ENCODE measurements at regions not wholly inside any gene's neighbourhood (a gene's known extent, or its start where the extent isn't known, plus 50 kb on each side); places are given as distances from the start of the nearest gene placed in this dataset.

DNA sequence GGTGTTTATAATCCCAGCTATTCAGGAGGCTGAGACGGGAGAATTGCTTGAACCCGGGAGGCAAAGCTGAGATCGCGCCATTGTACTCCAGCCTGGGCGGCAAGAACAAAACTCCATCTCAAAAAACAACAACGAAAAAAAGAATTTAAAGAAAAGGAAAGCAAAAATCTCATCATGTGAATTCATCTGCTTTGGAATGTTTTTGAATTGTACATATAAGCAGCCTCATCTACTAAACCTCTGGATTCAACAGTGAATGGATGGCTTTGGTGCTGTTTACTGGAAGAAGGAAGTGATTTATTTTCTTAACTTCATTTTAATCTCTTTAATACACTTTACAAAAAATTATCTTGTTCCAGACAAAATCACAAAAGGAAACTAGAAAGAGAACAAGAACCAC, 51.8 kb upstream of the PNRC1 start:
- H3K4me1 Mint-ChIP-seq, result peaks cover 0 to 2% (median 0%) of the 10 kb centered on the region in 3 donors
- H3K9me3 Mint-ChIP-seq, result no peaks in the 10 kb centered on the region
- H3K4me3 Mint-ChIP-seq, result no peak overlapping the region
- H3K27me3 Mint-ChIP-seq, result no peaks in the 10 kb centered on the region
- no peak overlapping the region for H3K27ac Mint-ChIP-seq
- peaks cover 2% of the 10 kb centered on the region for H3K36me3 Mint-ChIP-seq

GRCh38 chr6:89027756-89028155, 52.8 kb upstream of the PNRC1 start:
- Mint-ChIP-seq H3K27ac (no peak overlapping the region), H3K36me3 (peaks cover 3% of the 10 kb centered on the region), H3K9me3 (no peaks in the 10 kb centered on the region), H3K4me1 (peaks cover 0 to 2% (median 0%) of the 10 kb centered on the region in 3 donors), H3K27me3 (no peaks in the 10 kb centered on the region), H3K4me3 (no peak overlapping the region)

DNA sequence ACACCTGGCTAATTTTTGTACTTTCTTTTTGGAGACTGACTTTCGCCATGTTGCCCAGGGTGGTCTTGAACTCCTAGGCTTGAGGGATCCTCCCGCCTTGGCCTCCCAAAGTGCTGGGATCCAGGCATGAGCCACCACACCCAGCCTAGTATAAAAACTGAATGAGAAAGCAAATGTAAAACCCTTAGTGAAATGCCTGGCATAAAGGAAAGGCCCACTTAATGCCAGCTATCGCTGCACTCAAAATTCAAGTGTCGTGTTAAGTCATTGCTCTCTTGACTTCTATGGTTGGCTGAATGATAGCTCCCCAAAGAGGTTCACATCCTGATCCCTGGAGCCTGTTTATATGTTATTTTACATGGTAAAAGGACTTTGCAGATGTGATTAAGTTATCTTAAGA, 54.4 kb upstream of the PNRC1 start:
- H3K27me3 Mint-ChIP-seq, result no peaks in the 10 kb centered on the region
- H3K36me3 Mint-ChIP-seq, result peaks cover 3% of the 10 kb centered on the region
- no peak overlapping the region for H3K4me3 Mint-ChIP-seq
- H3K4me1 Mint-ChIP-seq, result no peaks in the 10 kb centered on the region
- H3K27ac Mint-ChIP-seq, result no peak overlapping the region
- no peaks in the 10 kb centered on the region for H3K9me3 Mint-ChIP-seq

- no peak overlapping the region for H3K4me3 Mint-ChIP-seq
- H3K27ac Mint-ChIP-seq, result no peak overlapping the region
- no peaks in the 10 kb centered on the region for H3K4me1 Mint-ChIP-seq
- no peaks in the 10 kb centered on the region for H3K9me3 Mint-ChIP-seq
- no peaks in the 10 kb centered on the region for H3K27me3 Mint-ChIP-seq
- peaks cover 3% of the 10 kb centered on the region for H3K36me3 Mint-ChIP-seq
Observed at GRCh38 chr6:89025633-89026032, 54.9 kb upstream of the PNRC1 start.

DNA sequence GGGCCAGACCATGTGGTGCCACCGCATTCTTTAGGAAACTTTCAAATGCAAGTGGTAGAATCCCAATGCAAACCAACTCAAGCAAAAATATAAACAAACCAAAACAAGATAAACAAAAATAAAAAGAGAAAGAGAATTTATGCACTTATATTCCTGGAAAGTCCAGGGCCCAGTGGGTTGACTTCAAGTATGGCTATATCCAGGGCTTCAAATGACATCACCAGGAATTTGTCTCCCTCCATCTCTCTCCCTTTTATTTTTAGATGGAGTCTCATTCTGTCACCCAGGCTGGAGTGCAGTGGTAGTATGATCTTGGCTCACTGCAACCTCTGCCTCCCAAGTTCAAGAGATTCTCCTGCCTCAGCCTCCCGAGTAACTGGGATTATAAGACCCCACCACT, 56.1 kb upstream of the PNRC1 start:
- Mint-ChIP-seq H3K27ac (no peak overlapping the region), H3K9me3 (no peaks in the 10 kb centered on the region), H3K4me3 (no peak overlapping the region), H3K36me3 (peaks cover 3% of the 10 kb centered on the region), H3K27me3 (no peaks in the 10 kb centered on the region), H3K4me1 (no peaks in the 10 kb centered on the region)

DNA sequence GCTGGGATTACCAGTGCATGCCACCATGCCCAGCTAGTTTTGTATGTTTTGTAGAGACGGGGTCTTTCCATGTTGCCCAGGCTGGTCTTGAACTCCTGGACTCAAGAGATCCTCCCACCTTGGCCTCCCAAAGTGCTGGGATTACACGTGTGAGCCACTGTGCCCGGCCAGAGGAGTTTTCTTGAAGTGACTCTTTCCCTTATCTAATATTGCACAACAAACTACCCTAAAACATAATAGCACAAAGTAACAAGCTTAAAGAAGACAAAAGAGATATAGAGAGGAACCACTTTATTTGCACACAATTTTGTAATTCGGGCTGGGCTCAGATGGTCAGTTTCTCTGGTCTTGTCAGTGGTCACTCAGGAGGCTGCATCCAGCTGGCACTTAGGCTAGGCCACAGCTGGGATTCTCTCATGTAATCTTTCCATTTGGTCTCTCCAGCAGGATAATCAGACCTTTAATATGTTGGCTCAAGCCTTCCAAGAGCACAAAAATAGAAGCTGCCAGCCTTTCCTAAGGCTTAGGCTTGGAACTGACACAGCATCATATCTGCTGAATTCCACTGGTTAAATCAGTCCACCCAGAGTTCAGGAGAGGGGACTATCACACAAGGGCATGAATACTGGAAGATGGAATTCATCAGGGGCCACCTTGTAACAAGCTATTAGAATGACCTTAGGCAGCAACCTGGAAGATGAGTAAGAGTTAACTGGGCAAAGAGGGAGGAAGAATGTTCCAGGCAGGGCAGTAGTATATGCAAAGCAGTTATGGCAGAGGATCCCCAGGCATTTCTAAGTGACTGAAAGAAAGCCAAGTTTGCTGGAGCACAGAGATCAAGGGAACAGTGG, 56.7 kb upstream of the PNRC1 start:
- Mint-ChIP-seq H3K4me3 (no peak overlapping the region), H3K4me1 (no peaks in the 10 kb centered on the region), H3K27ac (peak overlapping the region in 1 of 3 donors; percentile 44), H3K36me3 (peaks cover 3% of the 10 kb centered on the region), H3K27me3 (no peaks in the 10 kb centered on the region), H3K9me3 (no peaks in the 10 kb centered on the region)

DNA sequence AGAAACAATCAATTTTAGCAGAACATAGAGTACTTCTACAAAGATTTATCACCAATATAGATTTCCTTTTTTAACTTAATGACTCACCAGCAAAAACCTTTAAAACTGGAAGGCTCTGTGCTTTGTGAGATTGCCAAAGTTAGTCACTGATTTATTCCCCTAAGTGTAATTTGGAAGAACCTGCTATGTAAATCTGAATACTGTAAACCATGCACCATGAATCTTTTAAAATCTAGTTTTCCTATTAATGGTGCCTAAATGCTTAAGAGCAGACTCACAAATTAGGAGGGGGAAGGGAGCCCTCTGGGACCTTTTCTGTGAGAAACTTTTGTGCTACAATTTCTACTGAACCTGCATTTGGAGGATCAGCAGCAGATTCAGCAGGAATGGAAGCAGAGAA, 57.8 kb upstream of the PNRC1 start:
- Mint-ChIP-seq H3K27ac (no peak overlapping the region), H3K4me1 (no peaks in the 10 kb centered on the region), H3K36me3 (peaks cover 3% of the 10 kb centered on the region), H3K27me3 (no peaks in the 10 kb centered on the region), H3K9me3 (no peaks in the 10 kb centered on the region), H3K4me3 (no peak overlapping the region)

GRCh38 chr6:89021629-89022028, 58.2 kb upstream of the RNGTT start:
- Mint-ChIP-seq H3K4me3 (no peak overlapping the region), H3K9me3 (peaks cover 0 to 7% (median 6%) of the 10 kb centered on the region in 3 donors), H3K27me3 (no peaks in the 10 kb centered on the region), H3K4me1 (no peaks in the 10 kb centered on the region), H3K36me3 (peaks cover 3% of the 10 kb centered on the region), H3K27ac (no peak overlapping the region)

DNA sequence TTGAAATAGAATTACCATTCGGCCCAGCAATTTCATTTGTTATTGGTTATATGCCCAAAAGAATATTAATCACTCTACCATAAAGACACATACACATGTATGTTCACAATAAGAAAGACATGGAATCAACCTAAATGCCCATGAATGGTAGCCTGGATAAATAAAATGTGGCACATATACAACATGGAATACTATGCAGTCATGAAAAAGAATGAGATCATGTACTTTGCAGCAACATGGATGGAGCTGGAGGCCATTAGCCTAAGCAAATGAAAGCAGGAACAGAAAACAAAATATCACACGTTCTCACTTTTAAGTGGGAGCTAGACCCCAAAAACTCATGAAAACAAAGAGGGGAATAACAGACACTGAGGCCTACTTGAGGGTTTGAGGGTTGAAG, 52.6 kb upstream of the RNGTT start:
- Mint-ChIP-seq H3K4me3 (no peak overlapping the region), H3K4me1 (no peaks in the 10 kb centered on the region), H3K27ac (no peak overlapping the region), H3K36me3 (peaks cover 1% of the 10 kb centered on the region), H3K27me3 (peaks cover 6% of the 10 kb centered on the region), H3K9me3 (peaks cover 4 to 13% (median 10%) of the 10 kb centered on the region in 3 donors)

GRCh38 chr6:89013438-89013837, 50.0 kb upstream of the RNGTT start:
- H3K27me3 Mint-ChIP-seq, result peaks cover 6% of the 10 kb centered on the region
- H3K4me1 Mint-ChIP-seq, result peaks cover 0 to under 1% (median 0%) of the 10 kb centered on the region in 3 donors
- H3K4me3 Mint-ChIP-seq, result no peak overlapping the region
- H3K9me3 Mint-ChIP-seq, result peaks cover 7 to 13% (median 10%) of the 10 kb centered on the region in 3 donors
- peaks cover 1% of the 10 kb centered on the region for H3K36me3 Mint-ChIP-seq
- no peak overlapping the region for H3K27ac Mint-ChIP-seq

All from IgD-negative memory B cell (primary cell).